AG09309 (cell line): ENCODE measurements at regions not wholly inside any gene's neighbourhood (a gene's known extent, or its start where the extent isn't known, plus 50 kb on each side); places are given as distances from the start of the nearest gene placed in this dataset.

Experiments used
- DNase-seq: peaks from one replicate; pipeline ENCODE4 v3.0.0-alpha.2; 2010; ENCODE audit warnings: low read depth
- H3K4me3 ChIP-seq: 2 replicates; pipeline ENCODE4 v1.5.1; 2011; ENCODE audit warnings: mild to moderate bottlenecking, low read depth, low read length, moderate library complexity; ENCODE audit not compliant: control insufficient read depth
- TF ChIP-seq, protein P1 (sequence below): IDR thresholded peaks from 2 replicates; pipeline ENCODE4 v1.5.1; 2011; ENCODE audit warnings: mild to moderate bottlenecking, low read depth, low read length, inconsistent platforms; ENCODE audit not compliant: insufficient read depth, control insufficient read depth; ENCODE audit errors: missing control alignments

DNA sequence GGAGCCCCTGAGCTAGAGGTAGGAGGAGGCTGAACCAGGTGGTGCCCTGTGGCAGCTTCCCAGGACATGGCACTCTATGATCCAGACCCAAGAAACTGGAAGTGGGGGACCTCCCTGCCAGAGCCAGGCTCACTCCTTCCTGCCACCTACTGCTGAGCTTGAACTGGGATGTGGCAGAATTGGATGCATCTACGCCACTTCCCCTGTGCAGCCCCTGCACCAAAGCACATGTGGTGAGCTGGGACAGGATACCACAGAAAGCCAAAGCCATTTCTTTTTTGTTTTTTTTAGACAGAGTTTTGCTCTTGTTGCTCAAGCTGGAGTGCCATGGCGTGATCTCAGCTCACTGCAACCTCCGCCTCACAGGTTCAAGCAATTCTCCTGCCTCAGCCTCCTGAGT is 518.0 kb upstream of the PPP2R3A start:
- DNase-seq: no peak

DNA sequence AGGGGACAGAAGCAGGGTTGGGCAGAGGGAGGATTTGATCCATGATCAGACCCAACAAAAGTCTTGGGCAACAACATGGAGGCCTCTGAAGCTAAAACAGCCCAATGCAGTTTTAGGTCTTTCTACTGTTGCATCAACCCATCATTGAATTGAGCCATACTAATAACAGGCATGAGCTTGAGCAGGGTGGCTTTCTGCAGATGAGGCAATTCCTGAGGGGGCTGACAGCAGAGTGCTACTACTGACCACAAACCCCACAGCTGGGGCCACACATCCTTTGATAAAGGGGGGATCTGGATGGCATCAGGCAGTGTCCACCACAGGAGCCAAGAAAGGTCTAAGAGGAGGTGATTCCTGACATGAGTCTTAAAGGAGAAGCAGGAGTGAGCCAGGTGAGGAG is 517.0 kb upstream of the PPP2R3A start:
- H3K4me3 ChIP-seq: no peak overlapping the region
- no peak for DNase-seq
- TF ChIP-seq, protein P1, sequence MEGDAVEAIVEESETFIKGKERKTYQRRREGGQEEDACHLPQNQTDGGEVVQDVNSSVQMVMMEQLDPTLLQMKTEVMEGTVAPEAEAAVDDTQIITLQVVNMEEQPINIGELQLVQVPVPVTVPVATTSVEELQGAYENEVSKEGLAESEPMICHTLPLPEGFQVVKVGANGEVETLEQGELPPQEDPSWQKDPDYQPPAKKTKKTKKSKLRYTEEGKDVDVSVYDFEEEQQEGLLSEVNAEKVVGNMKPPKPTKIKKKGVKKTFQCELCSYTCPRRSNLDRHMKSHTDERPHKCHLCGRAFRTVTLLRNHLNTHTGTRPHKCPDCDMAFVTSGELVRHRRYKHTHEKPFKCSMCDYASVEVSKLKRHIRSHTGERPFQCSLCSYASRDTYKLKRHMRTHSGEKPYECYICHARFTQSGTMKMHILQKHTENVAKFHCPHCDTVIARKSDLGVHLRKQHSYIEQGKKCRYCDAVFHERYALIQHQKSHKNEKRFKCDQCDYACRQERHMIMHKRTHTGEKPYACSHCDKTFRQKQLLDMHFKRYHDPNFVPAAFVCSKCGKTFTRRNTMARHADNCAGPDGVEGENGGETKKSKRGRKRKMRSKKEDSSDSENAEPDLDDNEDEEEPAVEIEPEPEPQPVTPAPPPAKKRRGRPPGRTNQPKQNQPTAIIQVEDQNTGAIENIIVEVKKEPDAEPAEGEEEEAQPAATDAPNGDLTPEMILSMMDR: no peak

More for the DNA sequence above, 518.0 kb upstream of the PPP2R3A start:
- TF ChIP-seq, protein P1: no peak
- no peak overlapping the region for H3K4me3 ChIP-seq

DNA sequence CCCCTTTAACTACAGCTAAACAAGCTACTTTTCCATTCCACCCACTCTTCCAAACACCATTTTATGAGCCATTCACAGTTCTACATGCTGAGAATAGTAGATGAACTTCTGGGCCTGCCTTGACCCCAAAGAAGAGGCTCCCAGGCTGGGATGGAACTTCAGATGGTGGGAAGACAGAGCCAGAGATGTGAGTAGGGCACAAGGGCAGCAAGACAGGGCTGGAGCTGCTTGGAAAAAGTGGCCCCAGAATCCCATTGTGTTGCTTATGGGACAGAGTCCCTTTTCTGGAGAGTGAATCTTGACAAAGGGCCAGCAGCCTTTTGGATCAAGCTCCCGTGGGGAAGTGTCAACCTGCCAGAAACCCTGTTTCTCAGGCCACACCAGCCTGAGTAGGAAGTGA is 516.5 kb upstream of the PPP2R3A start:
- no peak overlapping the region for H3K4me3 ChIP-seq
- no peak for DNase-seq
- TF ChIP-seq, protein P1: no peak

DNA sequence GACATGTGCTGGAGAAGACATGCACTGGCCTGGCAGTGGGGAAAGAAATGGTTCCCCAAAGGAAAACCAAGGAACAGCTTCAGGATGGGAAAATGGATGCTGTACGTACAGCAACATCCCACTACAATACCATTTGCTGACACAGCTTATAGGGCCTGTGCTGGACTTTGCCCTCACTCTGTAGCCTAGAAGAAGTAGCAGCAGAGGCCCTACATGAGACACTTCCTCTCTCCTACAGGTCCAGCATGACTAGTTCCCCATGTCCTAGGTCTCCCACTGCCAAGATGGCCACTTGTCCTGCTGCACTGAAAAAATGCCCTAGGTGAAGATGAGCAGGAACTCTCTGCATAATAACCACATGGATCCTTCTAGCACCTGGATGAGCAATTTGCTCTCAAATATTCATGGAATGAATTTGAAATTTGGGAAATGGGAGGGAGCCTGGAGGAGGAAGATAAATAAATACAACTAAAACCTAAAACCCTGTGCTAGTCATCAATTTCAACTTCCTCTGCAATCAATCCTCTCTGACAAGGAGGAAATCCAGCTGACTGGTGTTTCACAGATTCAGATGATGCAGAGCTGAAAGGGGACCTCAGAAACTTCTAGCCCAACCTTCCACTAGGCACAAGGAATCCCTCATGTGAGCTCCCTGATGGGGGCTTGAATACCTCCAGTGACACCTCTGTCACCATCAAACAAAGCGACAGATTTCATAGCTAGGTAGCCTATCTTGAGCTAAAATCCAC is 514.3 kb upstream of the PPP2R3A start:
- TF ChIP-seq, protein P1: no peak
- H3K4me3 ChIP-seq: no peak overlapping the region
- no peak for DNase-seq

DNA sequence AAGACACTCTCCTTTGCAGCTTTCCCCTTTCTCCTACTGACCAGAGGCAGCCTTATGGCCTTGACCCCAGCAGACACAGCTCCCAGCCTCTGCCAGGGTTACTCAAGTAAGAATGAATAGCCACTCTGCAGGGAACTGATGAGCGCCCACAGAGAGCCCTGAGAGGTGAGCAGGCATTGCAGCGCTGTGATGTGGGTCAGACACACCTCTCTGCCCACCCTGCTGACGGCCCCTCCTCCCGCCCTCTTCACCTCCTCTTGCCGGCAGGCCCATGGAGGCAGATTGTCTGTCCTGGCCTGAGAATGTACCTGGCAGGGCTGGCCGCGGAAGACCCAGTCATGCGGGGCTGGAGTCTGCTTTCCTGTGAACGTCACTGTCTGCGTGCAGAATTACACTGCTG is 512.6 kb upstream of the PPP2R3A start:
- TF ChIP-seq, protein P1: no peak
- no peak overlapping the region for H3K4me3 ChIP-seq
- DNase-seq: no peak

DNA sequence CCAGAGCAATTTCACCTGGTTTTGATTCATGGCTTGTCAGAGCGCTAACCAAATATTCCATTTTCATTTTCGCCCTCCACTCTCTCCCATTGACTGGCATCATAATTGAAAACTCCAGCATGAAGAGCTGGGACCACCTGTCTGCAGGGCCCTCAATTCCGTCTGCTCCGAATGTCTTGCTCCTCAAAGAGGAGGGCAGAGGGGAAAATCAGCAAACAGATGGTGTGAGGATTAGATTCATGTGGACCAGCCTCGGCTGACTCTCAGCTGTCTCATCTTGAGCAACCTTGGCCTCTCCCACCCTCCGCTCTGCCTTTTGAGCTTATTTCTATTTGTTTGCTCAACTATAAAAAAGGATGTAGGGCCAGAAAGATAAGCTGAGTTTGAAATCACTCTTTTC is 512.2 kb upstream of the PPP2R3A start:
- no peak overlapping the region for H3K4me3 ChIP-seq
- TF ChIP-seq, protein P1: no peak
- DNase-seq: no peak
